ENCODE measurements at regions not wholly inside any gene's neighbourhood (a gene's known extent, or its start where the extent isn't known, plus 50 kb on each side); places are given as distances from the start of the nearest gene placed in this dataset.
A peak's percentile ranks its signal among the peaks of the same experiment; 100 is the strongest.

DNA sequence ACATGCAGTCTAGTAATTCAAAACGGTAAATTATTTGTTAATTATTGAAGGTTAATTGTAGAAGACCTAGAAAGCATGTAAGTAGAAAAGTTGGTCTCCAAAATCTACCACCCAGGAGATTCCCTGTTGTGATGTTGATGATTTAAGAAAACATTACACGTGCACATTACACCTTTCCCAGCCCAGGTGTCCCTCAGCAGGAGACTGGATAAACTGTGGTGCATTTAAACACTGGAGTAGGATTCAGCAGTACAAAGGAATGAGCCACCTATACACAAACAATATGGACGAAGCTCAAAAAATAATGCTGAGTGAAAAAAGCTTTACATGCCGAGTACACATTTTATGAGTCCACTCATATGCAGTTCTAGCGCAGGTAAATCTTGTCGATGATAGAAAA lies 109.0 kb upstream of the STARD3NL start:
- FAIRE-seq = no peak
- no peak for DNase-seq (ENCODE audit: low spot score in 2 of 2)

DNA sequence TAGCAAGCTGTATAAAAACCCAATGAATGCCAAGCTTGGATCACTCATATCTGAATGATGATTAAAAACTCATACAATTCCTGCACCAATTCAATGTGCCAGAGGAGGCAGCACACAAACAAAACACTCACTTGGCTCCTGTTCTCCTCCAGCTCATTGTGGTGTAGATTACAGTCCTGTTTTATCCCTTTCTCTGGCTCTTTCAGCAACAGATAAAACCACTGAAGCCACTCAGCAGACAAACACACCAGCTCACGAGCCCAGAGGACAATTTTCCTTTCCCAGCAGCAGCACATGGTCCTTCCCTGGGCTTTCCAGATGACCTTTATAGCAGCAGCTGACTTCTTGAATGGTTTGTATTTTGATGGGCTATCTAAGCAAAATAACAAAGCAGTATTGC lies 107.3 kb upstream of the STARD3NL start:
- no peak for FAIRE-seq
- no peak for DNase-seq (ENCODE audit: low spot score in 2 of 2)

DNA sequence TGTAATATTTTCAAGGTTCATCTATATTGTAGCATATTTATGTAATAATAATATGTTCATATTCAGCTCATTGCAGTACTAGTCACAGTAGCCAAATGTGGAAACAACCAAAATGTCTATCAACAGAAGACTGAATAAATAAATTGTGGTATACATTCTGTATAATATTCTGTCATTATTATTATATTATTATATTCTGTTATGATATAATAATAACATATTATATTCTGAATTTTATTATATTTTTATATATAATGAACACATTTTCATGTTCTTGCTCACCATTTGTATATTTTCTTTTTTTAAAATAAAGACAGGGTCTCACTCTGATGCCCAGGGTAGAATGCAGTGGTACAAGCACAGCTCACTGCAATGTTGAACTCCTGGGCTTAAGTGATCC lies 91.2 kb upstream of the STARD3NL start:
- DNase-seq (ENCODE audit: low spot score in 2 of 2) = no peak
- peak; percentile 76 for FAIRE-seq

DNA sequence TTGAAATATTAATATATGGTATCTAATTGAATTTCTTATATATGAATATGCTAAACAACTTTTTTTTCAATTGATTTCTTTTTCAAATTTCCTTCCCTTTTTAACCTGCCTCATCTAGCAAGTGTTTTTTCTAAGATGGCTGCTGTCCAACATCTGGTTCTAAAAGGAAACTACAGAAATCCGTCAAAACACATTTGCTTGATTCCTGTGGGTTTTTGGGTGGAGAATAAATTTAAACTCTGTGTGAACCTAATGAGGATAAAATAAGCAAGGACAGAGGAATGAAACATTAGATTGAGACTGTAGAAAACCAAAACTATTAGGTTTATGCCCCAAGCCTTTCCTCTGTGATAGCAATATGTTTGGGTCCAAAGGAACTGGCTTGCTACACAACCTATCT lies 75.5 kb upstream of the STARD3NL start:
- DNase-seq (ENCODE audit: low spot score in 2 of 2) = no peak
- no peak for FAIRE-seq

DNA sequence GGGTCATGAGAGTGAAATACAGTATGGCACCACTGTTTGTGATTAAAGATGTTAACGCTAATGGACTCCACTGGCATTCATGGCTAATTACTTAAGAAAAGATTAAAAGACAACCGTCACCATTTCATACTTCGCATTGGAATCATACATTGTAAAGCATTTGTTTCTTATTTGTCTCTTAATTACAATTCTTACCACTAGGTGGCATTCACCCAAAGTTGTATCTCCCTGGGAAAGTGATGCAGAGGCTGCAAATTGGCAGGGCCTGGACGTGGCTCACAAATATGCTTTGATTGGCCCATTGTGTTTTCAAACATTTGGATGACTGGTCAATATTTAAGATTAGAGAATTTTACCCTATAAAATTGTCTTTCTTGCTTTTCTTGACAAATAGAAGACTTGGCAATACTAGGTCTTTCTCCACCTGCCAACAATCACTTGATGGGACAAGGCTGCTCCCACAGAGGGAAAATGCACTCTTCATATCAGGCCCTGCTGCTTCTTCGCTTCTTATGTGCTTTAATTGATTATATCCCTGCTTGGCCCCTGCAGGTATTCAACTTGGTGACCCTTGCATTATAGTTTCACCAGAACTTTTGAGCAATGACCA lies 72.1 kb upstream of the STARD3NL start:
- DNase-seq (ENCODE audit: low spot score in 2 of 2) (peak in 1 of 2 donors; percentile 26), FAIRE-seq (peak; percentile 21)

DNA sequence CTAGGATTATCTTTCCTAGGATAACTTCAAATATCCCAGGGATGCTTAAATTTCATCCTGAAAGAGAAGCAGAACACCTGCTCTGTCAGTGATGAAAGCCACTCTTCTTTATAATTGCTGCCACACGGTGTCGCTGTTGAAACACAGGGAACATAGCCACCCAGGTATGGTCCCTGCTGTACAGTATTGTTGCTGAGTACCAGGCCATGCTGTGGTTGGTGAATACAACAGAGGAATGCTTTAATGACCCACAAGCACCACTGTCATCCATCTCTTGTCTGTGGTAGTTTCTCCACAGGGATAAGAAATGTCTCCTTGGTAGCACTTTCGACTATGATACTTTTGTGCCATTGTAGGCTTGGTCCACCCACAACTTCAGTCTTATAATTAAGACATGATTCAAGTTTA lies 70.6 kb upstream of the STARD3NL start:
- no peak for FAIRE-seq
- peak; percentile 3 to 25 for DNase-seq (ENCODE audit: low spot score in 2 of 2)

DNA sequence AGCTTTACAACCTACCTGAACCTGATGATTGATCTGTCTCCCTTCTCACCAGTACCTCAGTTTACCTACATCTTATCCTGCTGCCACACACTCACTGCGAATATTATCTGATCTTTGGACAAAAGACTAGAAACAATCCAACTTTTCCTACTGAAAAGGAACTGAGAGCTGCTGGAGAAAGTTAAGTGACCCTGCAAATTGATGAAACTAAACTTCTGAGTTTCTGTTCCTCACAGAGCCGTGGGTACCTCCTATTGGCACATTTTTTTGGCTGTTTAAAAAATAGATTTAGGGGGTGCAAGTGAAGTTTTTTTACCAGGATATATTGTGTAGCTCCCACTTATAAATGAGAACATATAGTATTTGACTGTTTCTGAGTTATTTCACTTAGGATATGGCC lies 66.0 kb upstream of the STARD3NL start:
- no peak for FAIRE-seq

DNA sequence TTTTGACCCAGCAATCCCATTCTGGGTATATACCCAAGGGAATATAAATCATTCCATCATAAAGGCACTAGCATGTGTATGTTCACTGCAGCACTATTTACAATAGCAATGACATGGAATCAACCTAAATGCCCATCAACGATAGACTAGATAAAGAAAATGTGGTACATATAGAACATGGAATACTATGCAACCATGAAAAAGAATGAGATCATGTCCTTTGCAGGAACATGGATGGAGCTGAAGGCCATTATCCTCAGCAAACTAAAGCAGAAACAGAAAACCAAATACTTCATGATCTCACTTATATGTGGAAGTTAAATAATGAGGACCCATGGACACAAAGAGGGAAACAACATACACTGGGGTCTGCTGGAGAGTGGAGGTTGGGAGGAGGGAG lies 58.0 kb upstream of the STARD3NL start:
- no peak for DNase-seq (ENCODE audit: low spot score in 2 of 2)
- FAIRE-seq = no peak

More for the DNA sequence above, 66.0 kb upstream of the STARD3NL start:
- DNase-seq (ENCODE audit: low spot score in 2 of 2) = no peak

DNA sequence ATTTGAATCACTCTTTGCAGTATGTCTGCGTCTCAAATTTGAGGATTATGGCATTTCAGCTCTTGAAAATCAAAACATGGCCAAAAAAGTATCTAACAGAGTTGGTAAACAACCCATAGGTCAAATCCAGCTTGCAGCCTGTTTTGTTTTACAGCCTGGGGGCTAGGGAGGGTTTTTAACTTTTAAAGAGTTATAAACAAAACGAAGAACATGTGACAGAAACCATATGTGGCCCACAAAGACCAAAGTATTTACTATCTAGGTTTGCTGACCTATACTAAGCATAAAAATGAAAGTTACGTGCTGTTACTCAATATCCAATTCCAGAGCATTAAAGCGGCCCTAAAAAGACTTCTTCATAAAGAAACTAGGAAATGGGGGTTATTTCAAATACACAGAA lies 55.5 kb upstream of the STARD3NL start:
- FAIRE-seq (no peak), DNase-seq (ENCODE audit: low spot score in 2 of 2) (no peak)

DNA sequence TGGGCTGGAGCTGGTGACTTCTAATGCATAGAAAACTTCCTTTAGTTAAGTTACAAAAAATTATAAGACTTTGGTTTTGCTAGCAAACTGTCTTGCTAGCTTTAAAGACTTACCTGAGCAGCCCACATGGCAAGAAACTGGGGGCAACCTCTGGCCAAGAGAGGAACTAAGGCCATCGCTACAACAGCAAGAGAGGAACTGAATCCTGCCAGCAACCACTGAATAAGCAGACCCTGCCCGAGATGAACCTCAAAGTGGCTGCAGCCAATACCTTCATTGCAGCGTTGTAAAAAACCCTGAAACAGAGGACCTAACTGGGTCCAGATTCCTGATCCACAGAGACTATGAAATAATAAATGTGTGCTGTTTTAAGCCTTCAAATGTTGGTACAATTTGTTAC lies 54.6 kb upstream of the STARD3NL start:
- DNase-seq (ENCODE audit: low spot score in 2 of 2) (no peak), FAIRE-seq (no peak)

DNA sequence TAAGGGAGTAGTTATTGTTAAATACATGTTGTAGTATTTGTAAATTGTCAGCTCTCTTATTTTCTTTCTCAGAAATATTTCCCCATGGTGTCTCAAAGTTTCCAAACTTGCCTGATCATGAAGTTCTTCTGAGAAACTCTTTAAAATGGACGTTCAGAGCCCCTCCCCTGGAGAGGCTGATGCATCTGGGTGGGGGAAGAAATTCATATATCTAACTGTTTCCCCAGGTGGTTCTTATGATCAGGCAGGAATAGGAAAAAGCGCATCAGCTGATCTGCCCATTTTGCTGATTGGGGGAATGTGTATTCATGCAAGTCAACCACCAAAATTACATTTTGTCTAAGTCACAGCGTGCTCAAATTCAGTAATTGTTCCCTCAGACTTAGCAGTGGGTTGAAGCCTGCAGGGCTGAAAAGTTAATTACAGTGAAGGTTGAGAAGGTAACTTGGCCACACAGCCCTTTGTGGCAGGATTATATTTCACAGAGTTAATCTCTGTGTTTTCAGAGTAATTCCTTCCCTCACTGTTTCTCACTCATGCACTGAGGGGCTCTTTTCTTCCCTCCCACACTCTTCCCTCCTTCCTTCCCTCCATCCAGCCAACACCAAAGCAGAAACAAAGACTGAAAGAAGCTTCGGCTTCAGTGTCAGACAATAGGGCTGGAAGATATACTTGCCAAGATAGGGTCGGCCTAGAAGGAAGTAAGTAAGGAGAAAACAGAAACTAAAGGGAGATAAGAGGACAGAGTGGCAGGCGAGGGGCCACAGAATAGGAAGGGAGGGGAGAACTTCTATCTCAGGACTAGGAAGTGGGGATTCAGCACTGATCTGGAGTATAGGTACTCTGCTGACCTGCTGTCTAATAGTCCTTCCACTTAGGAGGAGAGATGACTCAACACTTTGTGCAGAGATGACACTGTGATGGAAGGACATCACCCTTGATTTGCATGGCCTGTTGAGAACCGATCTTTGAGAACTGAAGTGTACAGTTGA lies 50.5 kb upstream of the STARD3NL start:
- FAIRE-seq = no peak
- no peak for DNase-seq (ENCODE audit: low spot score in 2 of 2)

Data from frontal cortex (tissue), 3 donors.